ENCODE measurements at regions not wholly inside any gene's neighbourhood (a gene's known extent, or its start where the extent isn't known, plus 50 kb on each side); places are given as distances from the start of the nearest gene placed in this dataset.

- Histone ChIP-seq H2BK120ac (ENCODE audit: low read depth, low read length, poor library complexity, severe bottlenecking) (no peak overlapping the region), H4K8ac (replicated peaks; ENCODE audit: insufficient read length, low read depth, low read length) (no peak overlapping the region), H2AFZ (ENCODE audit: low read length) (no peak overlapping the region), H2BK20ac (ENCODE audit: low read depth, low read length, poor library complexity, severe bottlenecking) (no peak overlapping the region), H2BK12ac (ENCODE audit: insufficient read length, low read depth, low read length) (no peak overlapping the region), H3K14ac (ENCODE audit: insufficient read depth, low read length) (no peak overlapping the region), H3K23ac (ENCODE audit: insufficient read length, low read depth, low read length) (no peak overlapping the region), H3K9ac (ENCODE audit: extremely low read depth, insufficient read length, low read length) (no peak overlapping the region), H4K91ac (ENCODE audit: insufficient read length, low read depth, low read length) (no peak overlapping the region), H3K79me1 (ENCODE audit: insufficient read depth, low read depth, low read length, poor library complexity, severe bottlenecking) (no peaks in the 10 kb centered on the region), H3K4me2 (ENCODE audit: insufficient read depth, insufficient read length, low read length) (no peak overlapping the region), H2BK5ac (ENCODE audit: insufficient read length, low read length) (no peak overlapping the region), H4K20me1 (ENCODE audit: control insufficient read depth, insufficient read depth, insufficient read length) (no peaks in the 10 kb centered on the region), H3K27ac (ENCODE audit: insufficient read length, low read depth, low read length) (no peak overlapping the region), H3K9me3 (ENCODE audit: control insufficient read depth, low read depth, low read length) (no peaks in the 10 kb centered on the region), H2BK15ac (ENCODE audit: low read depth, low read length) (no peak overlapping the region), H3K23me2 (ENCODE audit: insufficient read length, low read depth, low read length, poor library complexity, severe bottlenecking) (no peaks in the 10 kb centered on the region), H3K4ac (ENCODE audit: low read depth, low read length) (no peak overlapping the region), H3K18ac (ENCODE audit: insufficient read length, low read depth, low read length) (no peak overlapping the region), H3K27me3 (ENCODE audit: insufficient read depth, low read length) (no peaks in the 10 kb centered on the region), H3K4me1 (ENCODE audit: insufficient read depth, low read length) (no peaks in the 10 kb centered on the region), H3T11ph (ENCODE audit: low read length) (no peak overlapping the region), H4K5ac (ENCODE audit: insufficient read length, low read depth, low read length) (no peak overlapping the region), H3K79me2 (ENCODE audit: insufficient read depth, low read length) (no peaks in the 10 kb centered on the region), H3K56ac (ENCODE audit: insufficient read length, low read depth, low read length) (no peak overlapping the region), H2AK5ac (ENCODE audit: insufficient read length, low read length) (no peak overlapping the region)
- Mint-ChIP-seq H3K9me3 (no peaks in the 10 kb centered on the region), H3K27me3 (ENCODE audit: low read depth) (no peaks in the 10 kb centered on the region; the same call in 1 of the 2 replicates), H3K4me1 (no peaks in the 10 kb centered on the region), H3K4me3 (no peak overlapping the region), H3K36me3 (ENCODE audit: insufficient read depth in 1 of 3, low read depth in 3 of 3) (peaks cover 0 to 3% (median 0%) of the 10 kb centered on the region in 3 experiments; a peak in 1 of 7 replicates), H3K27ac (no peak overlapping the region)
- peak; percentile 74 for DNase-seq
- peak; percentile 59 for TF ChIP-seq CTCF (conservative IDR thresholded peaks at IDR 0.05)
Observed at GRCh38 chr3:17798000-17798399, 55.6 kb upstream of the TBC1D5 start.
